ENCODE measurements at regions not wholly inside any gene's neighbourhood (a gene's known extent, or its start where the extent isn't known, plus 50 kb on each side); places are given as distances from the start of the nearest gene placed in this dataset.

- WGBS (ENCODE audit: missing lambda C conversion rate): 79% methylated on average over 6 of the region's 6 CpGs
- peaks cover 17% of the 10 kb centered on the region for H3K4me1 ChIP-seq
- ChIA-PET POLR2A (no interaction called here), CTCF (no interaction called here)
- ATAC-seq: no peak
- H3K9me3 ChIP-seq: no peaks in the 10 kb centered on the region
- FAIRE-seq: no peak
- H3K4me3 ChIP-seq: no peak overlapping the region
- no peak overlapping the region for H3K27ac ChIP-seq
- no peak for TF ChIP-seq RARB (CRISPR knock-in tag; IDR thresholded peaks at IDR 0.05)
- no peak for TF ChIP-seq MAZ (IDR thresholded peaks at IDR 0.05; ENCODE audit: borderline replicate concordance, low read depth, low read length)
- no peak for TF ChIP-seq ATOH8 (CRISPR knock-in tag; IDR thresholded peaks at IDR 0.05; ENCODE audit: low read depth)
- TF ChIP-seq PHF8 (IDR thresholded peaks at IDR 0.05; ENCODE audit: borderline replicate concordance, low read depth): no peak
- TF ChIP-seq E2F6 (IDR thresholded peaks at IDR 0.05; ENCODE audit: borderline replicate concordance, low read depth): no peak
- TF ChIP-seq USF2 (IDR thresholded peaks at IDR 0.05): no peak
- no peak for TF ChIP-seq BHLHE40 (IDR thresholded peaks at IDR 0.05; ENCODE audit: low read depth, low read length)
- no peak for TF ChIP-seq JUNB (IDR thresholded peaks at IDR 0.05)
- no peak for TF ChIP-seq EP300 (IDR thresholded peaks at IDR 0.05)
- no peak for TF ChIP-seq ELK1 (IDR thresholded peaks at IDR 0.05; ENCODE audit: low read depth, low read length)
- no peak for TF ChIP-seq GATA3 (IDR thresholded peaks at IDR 0.05; ENCODE audit: borderline replicate concordance)
- no peak for TF ChIP-seq PBX3 (IDR thresholded peaks at IDR 0.05)
- TF ChIP-seq POLR2AphosphoS2 (conservative IDR thresholded peaks at IDR 0.05; ENCODE audit: low read length): no peak
- no peak for TF ChIP-seq EHMT2 (IDR thresholded peaks at IDR 0.05; ENCODE audit: low read depth)
- no peak for TF ChIP-seq NR3C1 (IDR thresholded peaks at IDR 0.05)
- TF ChIP-seq CBX2 (IDR thresholded peaks at IDR 0.05; ENCODE audit: borderline replicate concordance, low read depth): no peak
- TF ChIP-seq RAD21 (conservative IDR thresholded peaks at IDR 0.05 in 1 of 2, IDR thresholded peaks at IDR 0.05 in 1 of 2): no peak
- no peak for TF ChIP-seq HES2 (IDR thresholded peaks at IDR 0.05)
- TF ChIP-seq RFX5 (IDR thresholded peaks at IDR 0.05): no peak
- TF ChIP-seq HEYL (CRISPR knock-in tag; IDR thresholded peaks at IDR 0.05): no peak
- no peak overlapping the region for H3K4me2 ChIP-seq
- DNase-seq (ENCODE audit: low read depth in 1 of 2, low spot score in 1 of 2): no peak
These were observed 61.2 kb upstream of the SLC39A10 start for GRCh38 chr2:195595825-195596224.

- CTCF ChIA-PET: interaction anchor here (0.9 kb wide), 1 partner anchor 19 kb away, joined by 3 read pairs; no protein-coding TSS in a partner anchor
- no peak for ATAC-seq
- DNase-seq (ENCODE audit: low read depth in 1 of 2, low spot score in 1 of 2): no peak
- H3K4me2 ChIP-seq: no peak overlapping the region
- H3K9me3 ChIP-seq: no peaks in the 10 kb centered on the region
- 81% methylated on average over 4 of the region's 4 CpGs for WGBS (ENCODE audit: missing lambda C conversion rate)
- POLR2A ChIA-PET: no interaction called here
- no peak for FAIRE-seq
- H3K4me1 ChIP-seq: peaks cover 24% of the 10 kb centered on the region
- no peak for TF ChIP-seq ZFP36 (IDR thresholded peaks at IDR 0.05; ENCODE audit: borderline replicate concordance, partially characterized antibody)
- H3K4me3 ChIP-seq: no peak overlapping the region
- no peak overlapping the region for H3K27ac ChIP-seq
These were observed 61.9 kb upstream of the SLC39A10 start for GRCh38 chr2:195594919-195595694.
